Choroid plexus epithelial cell (primary cell): ENCODE measurements at regions not wholly inside any gene's neighbourhood (a gene's known extent, or its start where the extent isn't known, plus 50 kb on each side); places are given as distances from the start of the nearest gene placed in this dataset.
A peak's percentile ranks its signal among the peaks of the same experiment; 100 is the strongest.

Experiments used
- DNase-seq: peaks from one replicate; pipeline ENCODE4 v3.0.0-alpha.2; 2010; ENCODE audit warnings: low read depth
- H3K4me3 ChIP-seq: 2 replicates; pipeline ENCODE4 v1.5.1; 2011; ENCODE audit warnings: low read depth, mild to moderate bottlenecking, control low read depth, low read length, moderate library complexity
- CTCF ChIP-seq: conservative IDR thresholded peaks from 2 replicates; pipeline ENCODE4 v1.5.1; 2011; ENCODE audit warnings: low read depth, mild to moderate bottlenecking, control low read depth, inconsistent platforms, low read length, moderate library complexity

DNA sequence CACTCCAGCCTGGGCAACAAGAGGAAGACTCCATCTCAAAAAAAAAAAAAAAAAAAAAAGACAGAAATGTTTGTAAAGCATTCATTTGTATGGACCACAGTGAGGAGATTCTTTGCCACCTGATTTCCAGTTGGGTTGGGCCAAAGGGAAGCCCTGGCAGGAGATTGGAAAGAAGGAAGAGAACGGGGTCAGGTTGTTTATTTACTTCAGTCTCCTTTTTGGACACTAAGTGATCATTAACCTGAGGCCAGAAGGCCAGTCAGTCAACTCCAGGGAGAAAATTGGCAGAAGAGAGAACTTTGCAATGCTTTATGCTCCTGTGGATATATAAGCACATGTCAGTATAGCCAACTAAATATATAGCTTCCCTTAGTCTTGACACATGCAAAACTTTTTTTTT is 85.9 kb downstream of the NTMT2 start:
- DNase-seq = no peak

GRCh38 chr1:170238704-170239391 is 93.1 kb downstream of the NTMT2 start:
- no peak for DNase-seq
- TF ChIP-seq CTCF = no peak
- no peak overlapping the region for H3K4me3 ChIP-seq

More for the DNA sequence above, 85.9 kb downstream of the NTMT2 start:
- TF ChIP-seq CTCF = no peak
- H3K4me3 ChIP-seq = no peak overlapping the region

GRCh38 chr1:170239445-170239844 is 93.7 kb downstream of the NTMT2 start:
- H3K4me3 ChIP-seq = no peak overlapping the region
- TF ChIP-seq CTCF = no peak
- no peak for DNase-seq

GRCh38 chr1:170240409-170240808 is 94.7 kb downstream of the NTMT2 start:
- no peak for DNase-seq
- no peak overlapping the region for H3K4me3 ChIP-seq
- no peak for TF ChIP-seq CTCF

- no peak overlapping the region for H3K4me3 ChIP-seq
- no peak for TF ChIP-seq CTCF
- DNase-seq = peak; percentile 28
Measured at GRCh38 chr1:170241266-170241851, 95.6 kb downstream of the NTMT2 start.

GRCh38 chr1:170247751-170248521 is 102.2 kb downstream of the NTMT2 start:
- TF ChIP-seq CTCF = no peak
- no peak for DNase-seq
- H3K4me3 ChIP-seq = no peak overlapping the region
